ENCODE measurements at regions not wholly inside any gene's neighbourhood (a gene's known extent, or its start where the extent isn't known, plus 50 kb on each side); places are given as distances from the start of the nearest gene placed in this dataset.

DNA sequence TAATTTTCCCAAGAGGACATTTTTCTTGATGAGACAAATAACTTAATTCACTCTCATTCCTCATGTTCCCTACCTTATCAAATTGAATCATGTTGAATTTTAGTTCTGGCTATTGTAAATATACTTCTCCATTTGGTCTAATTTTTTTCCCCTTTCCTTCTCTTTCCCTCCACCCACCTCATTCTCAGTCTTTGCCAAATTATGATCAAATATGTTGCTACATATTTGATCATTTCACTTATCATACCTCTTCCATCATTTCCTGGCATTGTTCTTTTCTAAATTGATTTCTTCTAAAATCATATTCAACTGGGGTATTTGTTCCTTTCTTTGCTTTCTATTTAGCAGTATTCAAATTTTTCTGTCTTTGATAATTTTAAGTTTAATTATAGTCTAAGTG, 52.3 kb downstream of the HDGFL1 start:
- in situ Hi-C loops (cut with HindIII; ENCODE audit: low sequenced_read_pairs), result no loop called here

DNA sequence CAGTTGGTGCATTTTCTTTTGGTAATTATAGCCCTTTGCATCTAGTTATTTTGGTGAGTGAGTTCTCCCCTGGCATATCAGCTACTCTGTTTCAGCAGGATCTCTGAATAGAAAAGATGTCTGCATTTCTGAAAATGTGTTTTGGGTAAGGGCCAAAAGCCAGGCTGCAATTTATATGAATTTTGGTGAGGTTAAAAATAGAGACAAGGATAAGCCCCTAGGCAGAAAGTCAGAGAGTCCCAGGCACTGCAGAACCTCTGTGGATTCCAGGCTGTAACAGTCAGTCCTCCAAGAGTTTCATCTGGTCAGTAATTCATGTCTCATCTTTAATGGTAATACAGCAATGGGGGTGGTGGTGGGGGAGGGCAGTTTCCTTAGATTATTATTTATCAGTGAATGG, 53.0 kb downstream of the HDGFL1 start:
- in situ Hi-C loops (cut with HindIII; ENCODE audit: low sequenced_read_pairs), result no loop called here

DNA sequence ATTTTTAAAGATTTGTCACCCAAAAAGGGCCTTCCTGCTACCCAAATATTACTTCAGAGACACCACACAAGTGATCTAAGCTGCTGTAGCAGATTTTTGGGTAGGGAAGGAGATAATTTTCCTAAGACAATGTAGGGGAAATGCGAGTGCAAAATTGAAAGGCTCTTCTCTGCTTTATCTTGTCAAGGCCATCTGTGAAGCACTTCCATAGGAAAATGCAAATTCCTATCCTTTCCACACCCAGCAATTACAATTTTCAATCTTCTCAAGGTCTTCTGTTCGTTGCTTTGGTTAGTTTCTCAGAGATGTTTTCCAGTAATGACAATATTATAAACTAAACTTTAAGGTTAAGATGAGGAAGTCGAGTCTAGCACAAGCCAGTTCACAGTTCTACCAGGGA, 53.4 kb downstream of the HDGFL1 start:
- in situ Hi-C loops (cut with HindIII; ENCODE audit: low sequenced_read_pairs), result no loop called here

DNA sequence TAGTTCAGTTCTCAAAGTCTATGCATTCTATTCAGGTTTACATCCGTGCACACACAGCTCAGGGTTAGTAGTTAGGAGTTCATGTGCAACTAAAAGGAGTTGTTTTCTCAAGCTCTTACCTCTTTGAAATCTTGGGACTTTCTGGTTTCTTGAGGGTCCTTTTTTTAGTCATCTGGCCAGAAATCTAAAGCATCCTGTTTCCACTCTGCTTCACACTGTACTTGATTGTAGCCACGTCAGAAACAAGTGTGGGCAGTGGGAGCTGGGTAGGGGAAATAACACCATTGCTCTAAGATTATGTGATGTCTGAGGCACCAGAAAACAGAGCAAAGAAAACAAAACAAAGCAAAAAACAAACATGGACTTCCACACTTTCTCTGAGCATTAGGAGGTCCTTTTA, 58.3 kb downstream of the HDGFL1 start:
- in situ Hi-C loops (cut with HindIII; ENCODE audit: low sequenced_read_pairs), result no loop called here

DNA sequence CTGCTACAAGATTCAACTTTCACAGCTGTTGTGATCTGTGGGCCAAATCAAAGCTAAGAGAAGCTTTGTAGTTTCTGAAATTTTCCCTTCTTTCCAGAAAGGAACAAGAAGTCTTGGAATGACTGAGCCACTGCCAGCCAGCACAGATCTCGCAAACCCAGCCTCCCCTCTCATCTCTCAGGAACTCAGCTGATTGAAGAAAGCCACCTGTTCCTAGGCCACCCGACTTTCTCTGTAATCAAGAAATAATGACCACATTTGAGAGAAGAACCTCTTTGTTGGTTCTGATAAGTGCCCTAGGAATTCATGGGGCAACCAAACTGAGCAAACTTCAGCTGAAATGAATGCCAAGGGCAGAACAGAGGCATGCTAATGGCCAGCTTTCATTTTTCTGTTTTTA, 61.7 kb downstream of the HDGFL1 start:
- in situ Hi-C loops (cut with HindIII; ENCODE audit: low sequenced_read_pairs), result no loop called here

DNA sequence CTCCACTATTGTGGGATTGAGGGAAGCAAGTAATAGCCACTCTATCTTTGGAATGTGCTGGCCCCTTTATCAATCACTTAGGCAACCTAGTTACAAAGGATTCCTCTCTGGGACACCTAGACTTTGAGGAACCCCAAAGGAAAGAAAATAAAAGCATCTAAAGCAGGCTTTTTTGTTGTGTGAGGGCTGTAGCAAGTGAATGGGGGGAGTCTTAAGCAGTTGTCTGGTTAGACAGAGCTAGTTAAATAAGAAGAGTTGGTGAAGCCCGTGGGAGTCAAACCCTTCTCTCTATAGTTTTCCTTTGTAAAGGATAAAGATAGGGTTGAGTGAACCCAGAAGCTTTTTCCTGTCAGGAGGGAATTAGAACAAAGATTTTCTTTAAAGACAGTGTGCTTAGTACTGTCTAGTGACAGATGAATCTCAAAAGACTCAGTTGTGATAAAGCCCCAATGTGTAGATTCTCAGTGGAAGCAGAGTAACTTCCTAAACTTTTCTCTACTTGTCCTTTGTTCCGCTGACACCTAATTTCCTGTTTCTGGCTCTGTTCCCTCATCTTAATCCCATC, 63.3 kb downstream of the HDGFL1 start:
- in situ Hi-C loops (cut with HindIII; ENCODE audit: low sequenced_read_pairs), result no loop called here

DNA sequence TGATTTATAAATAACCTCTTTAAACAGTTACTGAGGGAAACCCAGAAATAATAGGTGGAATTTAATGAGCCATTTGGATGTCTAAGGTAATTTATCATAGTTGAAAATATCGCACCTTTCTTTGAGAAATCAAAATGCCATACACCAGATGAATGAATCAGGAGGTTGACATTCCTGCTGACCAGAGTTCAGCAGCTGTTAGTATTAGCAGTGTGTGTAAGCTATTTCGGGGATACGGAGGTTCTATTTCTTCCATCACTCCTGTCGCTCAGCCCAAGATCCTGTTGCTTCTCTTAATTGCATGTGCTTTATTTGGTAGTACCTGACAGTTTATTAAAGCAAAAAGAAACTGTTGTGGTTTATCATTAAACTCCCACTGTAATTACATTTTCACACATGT, 67.1 kb downstream of the HDGFL1 start:
- in situ Hi-C loops (cut with HindIII; ENCODE audit: low sequenced_read_pairs), result no loop called here

DNA sequence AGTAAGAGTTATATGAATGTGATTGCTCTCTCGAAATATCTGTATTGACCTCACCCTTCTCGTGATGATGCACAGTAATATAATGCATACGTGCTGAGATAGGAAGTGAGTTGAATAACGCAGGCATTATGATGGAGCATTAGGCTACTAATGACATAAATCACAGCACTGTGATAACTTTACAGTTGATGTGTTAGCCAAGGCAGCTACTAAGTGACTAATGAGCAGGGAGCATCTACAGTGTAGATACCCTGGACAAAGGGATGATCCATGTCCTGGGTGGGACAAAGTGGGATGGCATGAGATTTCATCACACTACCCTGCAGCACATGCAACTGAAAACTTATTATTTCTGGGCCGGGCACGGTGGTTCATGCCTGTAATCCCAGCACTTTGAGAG, 68.4 kb downstream of the HDGFL1 start:
- in situ Hi-C loops (cut with HindIII; ENCODE audit: low sequenced_read_pairs), result no loop called here

DNA sequence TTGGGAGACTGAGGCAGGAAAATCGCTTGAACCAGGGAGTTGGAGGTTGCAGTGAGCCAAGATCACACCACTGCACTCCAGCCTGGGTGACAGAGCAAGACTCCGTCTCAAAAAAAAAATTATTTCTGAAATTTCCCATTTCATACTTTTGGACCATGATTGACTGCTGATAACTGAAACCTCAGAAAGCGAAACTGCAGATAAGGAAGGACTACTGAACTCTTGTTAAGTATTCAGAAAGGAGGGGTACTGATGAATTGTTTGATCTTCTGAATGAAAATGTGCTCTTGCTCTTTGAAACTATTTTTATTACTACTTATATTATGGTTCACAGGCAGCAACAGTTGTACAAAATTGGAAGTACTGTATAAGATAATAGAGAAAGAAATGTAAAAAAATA, 69.0 kb downstream of the HDGFL1 start:
- in situ Hi-C loops (cut with HindIII; ENCODE audit: low sequenced_read_pairs), result no loop called here

DNA sequence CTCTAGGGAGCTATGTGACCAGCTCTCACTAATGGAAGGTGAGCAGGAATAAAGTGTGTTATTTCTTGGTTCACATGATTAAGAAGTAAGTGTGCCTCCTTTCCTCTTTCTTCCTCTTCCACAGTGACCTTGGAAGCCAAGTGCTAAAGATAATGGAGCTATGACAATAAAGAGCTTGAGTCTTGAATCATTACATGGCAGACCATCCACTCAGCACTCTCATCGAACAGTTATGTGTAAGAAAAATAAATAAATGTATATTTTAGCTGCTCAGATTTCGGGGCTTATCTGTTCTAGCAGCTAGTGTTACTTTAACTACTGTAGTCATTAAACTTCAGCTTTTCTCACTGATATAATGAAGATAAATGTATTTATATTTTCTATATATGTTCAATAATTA, 72.9 kb downstream of the HDGFL1 start:
- in situ Hi-C loops (cut with HindIII; ENCODE audit: low sequenced_read_pairs), result no loop called here

DNA sequence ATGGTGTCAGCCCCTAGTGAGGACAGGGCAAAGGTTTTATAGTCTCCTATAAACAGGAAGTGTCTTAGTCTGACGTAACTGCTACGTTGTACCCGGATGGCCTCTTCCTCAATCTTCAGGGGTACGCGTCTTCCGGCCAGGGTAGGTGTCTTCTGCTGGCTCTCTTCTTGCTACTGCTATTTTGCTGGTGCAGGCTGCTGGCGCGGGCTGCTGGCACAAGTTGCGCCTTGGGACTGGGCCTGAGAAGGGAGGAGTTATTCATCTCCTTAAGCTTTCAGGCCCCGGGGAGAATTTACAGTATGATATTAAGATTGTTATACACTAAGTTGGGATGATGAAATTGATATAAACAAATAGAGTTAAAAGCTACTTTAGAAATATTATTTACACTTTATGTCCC, 74.4 kb downstream of the HDGFL1 start:
- in situ Hi-C loops (cut with HindIII; ENCODE audit: low sequenced_read_pairs), result no loop called here

DNA sequence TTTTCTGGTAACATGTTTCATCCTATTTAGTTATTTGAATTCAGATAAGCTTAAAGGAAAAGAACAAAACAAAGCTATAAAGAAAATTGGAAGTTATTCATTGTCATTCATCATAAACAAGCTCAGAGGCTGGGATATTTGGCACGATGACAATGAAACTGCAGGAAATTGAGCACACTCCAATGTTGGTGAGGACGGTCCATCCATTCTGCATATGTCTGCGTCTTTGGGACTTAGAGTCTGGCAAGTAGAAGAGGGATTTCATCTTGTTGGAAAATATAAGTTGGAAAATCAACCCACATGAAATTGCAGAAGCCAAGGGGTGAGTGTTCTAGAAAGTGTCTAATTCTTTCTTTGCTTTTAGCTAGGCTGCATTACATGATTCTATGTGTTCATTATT, 78.4 kb downstream of the HDGFL1 start:
- in situ Hi-C loops (cut with HindIII; ENCODE audit: low sequenced_read_pairs), result no loop called here

DNA sequence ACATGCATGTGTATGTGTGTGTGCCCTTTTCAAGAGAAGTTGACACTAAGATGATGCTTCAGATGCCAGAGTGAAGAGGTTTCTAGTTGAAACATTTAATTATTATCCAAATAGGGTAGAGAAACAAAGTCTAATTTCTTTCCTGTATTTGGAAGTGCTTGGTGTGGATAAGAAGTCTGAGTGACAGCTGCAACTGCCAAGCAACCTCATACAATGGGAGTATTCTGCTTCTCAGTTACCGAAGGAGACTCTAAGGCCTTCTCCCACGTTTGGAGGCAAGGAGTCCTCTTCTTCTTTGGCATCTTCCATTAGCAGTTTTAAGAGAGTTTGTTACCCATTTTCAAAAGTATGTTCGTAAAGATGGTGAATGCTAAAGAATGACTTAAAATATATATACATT, 82.4 kb downstream of the HDGFL1 start:
- in situ Hi-C loops (cut with HindIII; ENCODE audit: low sequenced_read_pairs), result no loop called here

DNA sequence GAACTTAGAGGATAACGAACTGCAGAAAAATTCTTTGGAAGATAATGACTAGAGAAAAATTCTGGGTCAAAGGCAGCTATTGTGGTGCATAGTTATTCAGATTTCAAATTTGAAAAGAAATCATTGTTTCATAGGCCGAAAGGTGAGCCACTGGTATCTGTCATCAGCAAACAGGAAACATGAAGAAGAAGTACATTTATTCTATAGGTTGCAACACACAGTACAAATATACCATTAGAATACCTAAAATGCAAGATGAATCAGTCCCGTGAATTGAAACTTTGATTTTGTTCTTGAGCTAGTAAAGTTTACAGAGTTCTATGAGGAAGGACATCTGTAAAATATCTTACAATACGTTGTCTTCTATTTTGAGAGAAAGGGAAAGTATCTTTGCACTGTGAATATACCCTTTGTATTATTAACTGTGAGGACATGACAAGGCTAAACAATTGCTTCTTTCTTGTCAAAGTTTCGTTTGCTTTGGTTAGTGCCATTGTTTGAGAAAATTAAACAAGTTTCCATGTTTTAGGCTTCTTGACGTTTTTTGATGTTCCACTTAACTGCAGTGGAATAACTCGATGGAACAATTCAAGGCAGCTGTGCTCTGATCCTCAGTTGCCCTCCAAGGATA, 84.7 kb downstream of the HDGFL1 start:
- in situ Hi-C loops (cut with HindIII; ENCODE audit: low sequenced_read_pairs), result no loop called here

DNA sequence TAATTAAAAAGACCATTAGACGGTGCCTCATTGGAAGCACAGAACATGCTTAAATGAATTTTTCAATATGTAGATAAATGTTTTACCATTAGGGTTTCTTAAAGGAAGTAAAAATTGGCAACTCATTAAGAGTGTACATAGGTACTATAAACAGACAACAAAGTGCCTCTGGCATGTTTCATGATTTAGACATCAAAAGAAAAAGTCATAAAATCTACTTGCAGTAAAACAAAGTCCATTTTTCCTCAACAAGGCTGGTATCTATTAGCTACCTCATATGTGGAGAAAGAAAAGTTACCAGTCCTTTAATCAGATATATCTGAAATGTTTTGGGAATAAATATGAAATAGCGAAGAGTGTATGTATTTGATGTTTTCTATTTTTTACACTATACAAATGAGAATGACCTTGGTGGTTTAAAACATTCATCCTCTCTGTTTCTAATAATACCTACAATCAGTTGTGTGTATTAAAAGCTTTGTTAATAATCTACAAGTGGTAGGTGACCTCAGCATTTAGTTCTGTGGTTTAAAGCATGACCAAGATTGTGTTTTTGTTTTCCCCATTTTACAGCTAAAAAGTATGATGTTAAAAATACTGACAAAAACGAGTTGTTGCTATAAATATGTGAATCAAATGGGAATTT, 87.5 kb downstream of the HDGFL1 start:
- in situ Hi-C loops (cut with HindIII; ENCODE audit: low sequenced_read_pairs), result no loop called here

DNA sequence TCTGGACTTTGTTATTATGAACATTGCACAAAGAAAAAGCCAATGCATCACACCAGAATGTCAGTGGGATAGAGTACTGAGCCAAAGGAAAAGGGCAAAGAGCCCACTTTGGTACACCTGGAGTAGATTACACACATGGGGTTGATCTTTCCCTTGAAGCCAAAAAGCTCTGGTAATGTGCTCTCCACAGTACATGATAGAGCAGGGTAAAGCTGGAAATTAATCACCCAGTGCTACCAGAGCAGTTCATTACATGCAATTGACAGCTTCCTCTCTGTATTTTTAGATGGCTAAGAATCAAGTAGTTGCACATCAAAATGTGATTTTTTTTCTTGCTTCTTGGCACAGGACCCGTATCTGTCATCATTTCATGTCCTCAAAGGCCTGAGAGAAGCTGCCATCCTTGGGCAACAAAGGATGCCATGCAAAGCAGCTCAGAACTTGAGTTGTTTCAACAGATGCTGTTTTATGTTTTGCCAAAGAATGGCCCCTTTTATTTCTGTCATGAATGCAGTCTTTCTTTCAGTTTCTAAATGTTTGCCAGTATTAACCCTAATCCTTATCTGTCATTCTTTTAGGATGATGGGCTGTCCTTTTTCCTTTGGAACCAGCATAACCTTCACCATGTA, 88.1 kb downstream of the HDGFL1 start:
- in situ Hi-C loops (cut with HindIII; ENCODE audit: low sequenced_read_pairs), result no loop called here

DNA sequence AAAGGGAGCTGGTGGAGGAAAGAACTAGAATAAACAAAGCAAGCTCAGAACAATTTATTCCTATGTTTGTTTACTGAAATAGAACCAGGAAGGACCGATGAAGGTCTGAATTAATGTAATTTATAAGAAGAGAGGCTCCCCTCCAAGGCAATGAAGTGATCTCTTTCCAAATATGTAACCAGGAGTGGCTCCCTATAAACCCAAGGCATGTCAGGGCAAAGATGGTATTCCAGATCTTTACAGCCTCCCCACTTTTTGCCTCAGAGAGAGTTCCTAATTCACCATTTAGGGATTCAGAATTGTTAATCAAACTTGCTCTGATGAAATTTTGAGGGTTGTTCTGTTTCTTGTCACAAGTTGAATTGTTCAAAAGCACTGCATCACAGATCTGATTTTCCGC, 88.8 kb downstream of the HDGFL1 start:
- in situ Hi-C loops (cut with HindIII; ENCODE audit: low sequenced_read_pairs), result no loop called here

DNA sequence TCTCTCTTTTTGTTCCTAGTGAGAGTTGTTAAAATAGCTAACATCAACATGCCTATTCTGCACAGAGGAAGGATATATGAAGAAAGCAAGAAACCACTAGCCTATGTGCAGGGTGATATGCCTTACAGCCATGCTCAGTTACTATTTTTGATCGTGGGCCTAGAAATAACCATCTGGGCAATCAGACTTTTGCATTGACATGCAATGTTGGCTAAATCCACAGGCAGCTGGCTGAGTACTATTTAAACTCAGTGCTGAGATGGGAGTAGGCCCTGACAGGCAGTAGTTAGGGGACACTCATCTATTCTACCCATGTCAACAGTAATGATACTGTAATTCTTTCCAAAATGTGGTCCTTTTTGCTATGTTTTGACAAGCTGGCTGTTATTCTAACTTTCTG, 89.6 kb downstream of the HDGFL1 start:
- in situ Hi-C loops (cut with HindIII; ENCODE audit: low sequenced_read_pairs), result no loop called here

DNA sequence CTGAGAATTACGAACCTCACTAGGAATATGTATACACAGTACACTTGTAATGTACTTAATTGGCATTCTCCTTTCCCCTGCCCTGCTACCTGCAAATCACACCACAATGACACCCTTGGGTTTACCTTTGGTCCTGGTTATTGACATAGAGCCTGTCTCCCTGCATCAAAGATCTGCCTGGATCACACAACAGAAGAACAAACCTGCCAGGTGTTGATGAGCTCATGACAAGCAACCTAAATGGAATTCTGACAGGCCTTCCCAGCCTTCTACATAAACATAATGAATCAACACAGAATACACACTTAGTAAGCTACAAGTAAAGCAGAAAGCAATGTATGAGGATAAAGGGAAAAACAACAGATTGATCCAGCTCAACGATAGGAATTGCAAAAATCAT, 95.6 kb downstream of the HDGFL1 start:
- in situ Hi-C loops (cut with HindIII; ENCODE audit: low sequenced_read_pairs), result no loop called here

DNA sequence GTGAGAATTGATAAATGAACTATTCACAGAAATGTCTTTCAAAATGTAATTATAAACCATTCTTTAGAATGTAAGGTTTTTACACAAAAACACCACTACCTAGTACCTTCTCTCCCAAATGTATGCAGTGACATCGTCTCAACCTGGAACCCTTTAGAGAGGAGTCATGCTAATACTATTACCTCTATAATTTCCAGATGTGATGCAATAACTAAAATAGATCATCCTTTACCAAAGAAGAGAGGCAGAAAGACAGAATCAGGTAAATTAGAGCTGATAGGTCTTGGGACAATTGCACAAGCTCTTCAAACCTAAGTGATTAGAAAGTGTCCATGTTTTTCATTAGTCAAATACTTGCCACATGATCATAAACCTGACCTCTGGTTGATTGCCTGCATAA, 96.7 kb downstream of the HDGFL1 start:
- in situ Hi-C loops (cut with HindIII; ENCODE audit: low sequenced_read_pairs), result no loop called here

DNA sequence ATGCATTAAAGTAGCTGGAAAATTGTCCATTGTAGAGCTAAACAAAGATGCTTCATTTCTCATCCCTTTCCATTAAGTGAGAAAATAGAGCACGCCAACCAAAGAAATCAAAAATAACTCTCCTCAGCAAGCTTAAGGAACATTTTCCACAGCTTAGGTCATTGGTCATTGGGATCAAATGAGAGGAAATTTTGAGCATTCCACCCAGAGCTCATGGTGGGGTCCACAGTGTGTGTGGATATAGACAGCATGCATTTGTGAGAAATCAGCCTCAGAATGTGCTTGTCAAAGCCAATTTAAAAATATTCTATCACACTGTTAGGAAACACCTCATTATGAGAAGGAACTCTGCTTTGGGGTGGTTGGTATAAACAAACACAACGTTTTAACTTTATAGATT, 97.2 kb downstream of the HDGFL1 start:
- in situ Hi-C loops (cut with HindIII; ENCODE audit: low sequenced_read_pairs), result no loop called here

DNA sequence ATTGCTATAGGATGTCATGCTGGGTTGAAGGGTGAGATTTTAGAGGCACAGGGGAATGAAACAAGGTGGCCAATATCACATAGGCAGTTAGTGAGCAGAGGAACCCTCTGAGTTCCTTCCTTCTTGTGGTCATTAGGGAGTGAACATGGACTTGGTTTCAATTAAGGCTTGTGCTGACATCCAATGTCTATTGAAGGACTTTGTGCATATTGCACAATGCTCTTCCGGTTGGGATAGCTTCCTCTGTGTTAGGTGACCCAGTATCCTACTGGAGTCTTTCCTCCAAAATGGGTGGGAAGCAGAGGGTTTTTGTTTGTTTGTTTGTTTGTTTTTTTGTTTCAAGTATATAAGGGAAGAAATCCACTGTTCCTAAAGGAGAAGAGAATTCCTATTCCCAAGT, 98.5 kb downstream of the HDGFL1 start:
- in situ Hi-C loops (cut with HindIII; ENCODE audit: low sequenced_read_pairs), result no loop called here

Data from DLD1 (cell line).